HG03442 (cell line): ENCODE measurements at regions not wholly inside any gene's neighbourhood (a gene's known extent, or its start where the extent isn't known, plus 50 kb on each side); places are given as distances from the start of the nearest gene placed in this dataset.

Experiments
- ATAC-seq: cut with Tn5 transposase; IDR thresholded peaks from one replicate; pipeline ENCODE4 v1.9.1; 2021; ENCODE audit warnings: mild to moderate bottlenecking, moderate library complexity; ENCODE audit not compliant: unreplicated experiment

- ATAC-seq, result no peak
Measured at GRCh38 chr12:42774238-42774637, 184.7 kb upstream of the PRICKLE1 start.

DNA sequence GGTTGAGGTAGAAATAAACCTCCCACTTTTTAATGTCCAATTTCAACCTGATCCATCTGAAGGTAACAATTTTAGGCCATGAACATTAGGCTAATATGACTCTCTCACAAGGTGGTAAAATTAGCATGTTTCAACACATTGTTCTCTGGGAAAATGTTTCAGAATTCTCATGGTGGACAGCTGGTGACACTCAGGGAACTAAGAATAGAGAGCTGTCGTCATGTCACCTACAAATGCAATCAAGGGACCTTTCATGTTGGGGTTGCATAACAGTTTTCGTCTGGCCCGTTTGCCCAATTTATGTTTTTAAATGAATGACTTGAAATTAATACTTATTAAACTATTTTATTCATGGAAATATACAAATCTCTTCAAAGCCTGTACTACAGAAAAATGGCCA lies 180.7 kb upstream of the PRICKLE1 start:
- no peak for ATAC-seq

DNA sequence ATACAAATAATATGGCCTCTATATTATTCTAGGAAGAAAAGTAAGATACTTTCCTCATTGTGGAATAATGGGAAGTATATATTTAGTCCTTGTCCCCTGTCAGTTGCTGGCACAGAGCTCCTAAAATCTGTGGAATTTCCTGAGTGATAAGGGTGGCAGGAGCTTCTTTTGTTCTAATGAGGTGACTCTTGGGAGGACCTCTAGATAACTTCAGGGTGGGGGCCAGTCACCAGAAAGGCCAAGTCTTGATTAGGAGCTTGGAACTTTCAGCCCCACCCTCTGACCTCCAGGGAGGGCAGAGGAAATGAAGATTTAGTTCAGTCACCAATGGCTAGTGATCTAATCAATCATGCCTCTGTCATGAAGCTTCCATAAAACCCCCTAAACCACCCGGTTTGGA lies 179.9 kb upstream of the PRICKLE1 start:
- no peak for ATAC-seq

DNA sequence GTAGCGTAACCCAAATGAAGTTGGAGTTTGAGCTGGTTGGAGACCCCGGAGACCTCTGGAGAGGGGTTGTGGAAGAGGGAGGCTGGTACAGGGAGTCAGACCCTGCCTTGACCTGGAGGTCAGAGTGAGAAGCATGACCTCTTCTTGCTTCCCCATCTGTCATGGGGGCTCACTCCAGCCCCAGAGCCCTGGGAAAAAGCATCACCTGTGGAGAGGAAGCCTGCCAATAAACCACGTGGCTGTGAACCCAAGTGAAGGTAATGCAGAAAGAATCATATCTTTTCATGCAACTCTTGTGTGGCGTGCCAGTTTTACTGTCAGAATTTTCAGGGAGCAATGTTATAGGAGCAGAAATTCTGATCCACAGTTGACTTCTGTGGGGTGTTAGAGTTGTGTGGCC lies 178.5 kb upstream of the PRICKLE1 start:
- ATAC-seq, result no peak

GRCh38 chr12:42767326-42767954 lies 177.9 kb upstream of the PRICKLE1 start:
- ATAC-seq, result no peak

- ATAC-seq, result no peak
Measured at GRCh38 chr12:42766754-42767153, 177.2 kb upstream of the PRICKLE1 start.

GRCh38 chr12:42766026-42766425 lies 176.5 kb upstream of the PRICKLE1 start:
- no peak for ATAC-seq

DNA sequence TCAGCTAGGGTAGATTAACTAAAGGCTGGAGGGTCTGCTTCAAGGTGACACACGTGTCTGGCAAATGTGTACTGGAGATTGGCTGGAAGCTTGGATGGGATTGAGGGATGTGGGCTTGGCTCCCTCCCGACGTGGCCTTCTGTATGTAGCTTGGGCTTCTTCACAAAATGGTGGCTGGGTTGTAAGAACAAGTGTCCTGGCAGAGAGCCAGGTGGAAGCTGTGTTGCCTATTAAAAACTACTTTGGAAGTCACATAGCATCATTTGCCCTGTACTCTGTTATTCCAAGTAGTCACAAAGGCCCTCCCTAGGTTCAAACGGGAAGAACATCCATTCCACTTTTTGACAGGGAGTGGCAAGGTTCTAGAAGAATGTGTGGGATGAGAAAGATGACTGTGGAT lies 174.1 kb upstream of the PRICKLE1 start:
- ATAC-seq, result no peak

DNA sequence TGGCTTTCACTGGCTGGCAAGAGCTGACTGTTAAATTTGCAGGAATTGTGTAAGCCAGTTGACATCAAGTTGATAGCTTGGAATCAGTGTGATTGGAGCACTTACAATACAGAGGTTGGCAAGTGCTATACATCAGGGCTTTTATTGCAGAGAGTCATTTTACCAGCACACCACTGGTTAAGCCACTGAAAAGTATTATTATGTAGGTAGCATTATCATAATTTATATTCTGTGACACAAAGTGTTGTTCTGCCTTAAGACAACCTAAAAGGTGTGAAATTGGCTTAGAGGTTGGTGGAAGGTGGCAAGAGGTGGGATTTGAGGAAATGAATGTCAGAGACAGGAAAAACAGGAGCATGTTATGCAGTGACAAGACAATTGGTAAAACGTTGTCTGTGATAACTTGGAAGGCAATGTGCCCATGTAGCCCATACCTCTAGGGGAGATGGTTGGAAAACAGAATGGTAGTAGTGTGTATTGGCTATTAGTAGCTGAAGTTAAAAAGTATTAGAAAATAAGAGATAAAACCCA lies 172.9 kb upstream of the PRICKLE1 start:
- ATAC-seq, result no peak

- no peak for ATAC-seq
Measured at GRCh38 chr12:42761601-42762350, 172.2 kb upstream of the PRICKLE1 start.

DNA sequence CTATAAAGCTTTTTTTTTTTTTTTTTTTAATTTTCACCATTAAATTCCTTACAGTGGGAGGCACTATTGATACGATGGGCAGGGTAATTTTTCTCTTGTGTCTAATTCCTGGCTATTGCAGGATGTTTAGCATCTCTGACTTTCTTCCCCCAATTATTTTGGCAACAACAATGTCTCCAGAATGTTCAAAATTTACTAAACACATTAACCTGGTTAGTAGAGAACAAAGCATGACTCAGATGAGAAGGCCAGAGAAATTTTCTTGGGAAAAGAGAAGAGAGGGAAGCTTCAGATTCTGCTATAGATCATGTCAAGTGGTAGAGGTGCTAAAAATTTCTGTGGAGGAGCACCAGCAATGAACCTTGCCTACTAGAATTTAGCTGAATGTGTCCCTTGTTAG lies 171.5 kb upstream of the PRICKLE1 start:
- ATAC-seq, result no peak

- no peak for ATAC-seq
Measured at GRCh38 chr12:42760550-42760949, 171.0 kb upstream of the PRICKLE1 start.

DNA sequence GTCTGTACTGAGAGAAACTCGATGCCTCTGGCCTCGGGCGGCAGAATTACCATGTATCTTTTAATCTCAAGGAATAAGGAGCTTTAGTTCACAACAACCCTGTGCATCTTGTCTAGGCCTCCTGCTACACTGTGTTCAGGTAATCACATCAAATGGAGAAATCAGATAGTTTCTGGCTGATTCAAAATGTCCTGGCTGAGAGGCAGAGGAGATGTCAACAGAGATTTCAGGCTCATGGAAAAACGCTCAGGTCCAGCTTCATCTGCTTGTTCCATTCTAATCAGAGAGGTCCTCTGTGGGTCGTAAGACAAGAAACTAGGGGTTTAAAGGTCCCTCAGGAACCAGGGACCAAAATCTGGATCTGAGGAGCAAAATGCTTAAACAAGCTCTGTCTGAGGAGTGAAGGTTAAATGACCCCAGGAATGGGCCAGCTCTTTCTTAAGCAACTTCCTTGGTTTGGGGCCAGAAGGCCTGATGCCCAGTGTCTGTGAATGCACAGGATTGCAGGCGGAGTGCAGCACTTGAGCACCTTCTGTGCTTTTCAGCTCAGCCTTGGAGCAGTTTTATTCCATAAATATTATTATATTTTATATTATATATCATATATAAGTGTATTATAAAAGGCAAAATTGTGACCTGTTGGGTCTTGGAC lies 170.2 kb upstream of the PRICKLE1 start:
- ATAC-seq, result no peak

DNA sequence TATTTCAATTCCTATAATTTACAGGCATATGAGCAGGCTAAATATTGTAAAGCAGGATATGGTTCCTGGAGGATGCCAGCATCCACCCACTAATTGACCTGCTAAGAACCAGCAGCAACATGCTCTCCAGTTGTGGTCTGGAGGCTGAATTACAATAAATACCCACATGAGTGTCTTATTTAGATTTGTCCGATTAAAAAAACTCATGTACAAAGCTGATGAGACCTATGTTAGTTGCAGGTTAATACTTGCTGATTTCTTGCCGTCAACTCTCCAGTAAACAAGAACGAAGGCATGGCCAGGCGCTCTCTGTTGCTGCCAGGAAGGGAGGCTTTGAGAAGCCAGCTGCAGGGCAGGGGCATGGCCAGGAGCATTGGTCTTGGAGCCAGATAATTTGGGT lies 169.3 kb upstream of the PRICKLE1 start:
- ATAC-seq, result no peak

- no peak for ATAC-seq
Measured at GRCh38 chr12:42757624-42758119, 168.1 kb upstream of the PRICKLE1 start.

DNA sequence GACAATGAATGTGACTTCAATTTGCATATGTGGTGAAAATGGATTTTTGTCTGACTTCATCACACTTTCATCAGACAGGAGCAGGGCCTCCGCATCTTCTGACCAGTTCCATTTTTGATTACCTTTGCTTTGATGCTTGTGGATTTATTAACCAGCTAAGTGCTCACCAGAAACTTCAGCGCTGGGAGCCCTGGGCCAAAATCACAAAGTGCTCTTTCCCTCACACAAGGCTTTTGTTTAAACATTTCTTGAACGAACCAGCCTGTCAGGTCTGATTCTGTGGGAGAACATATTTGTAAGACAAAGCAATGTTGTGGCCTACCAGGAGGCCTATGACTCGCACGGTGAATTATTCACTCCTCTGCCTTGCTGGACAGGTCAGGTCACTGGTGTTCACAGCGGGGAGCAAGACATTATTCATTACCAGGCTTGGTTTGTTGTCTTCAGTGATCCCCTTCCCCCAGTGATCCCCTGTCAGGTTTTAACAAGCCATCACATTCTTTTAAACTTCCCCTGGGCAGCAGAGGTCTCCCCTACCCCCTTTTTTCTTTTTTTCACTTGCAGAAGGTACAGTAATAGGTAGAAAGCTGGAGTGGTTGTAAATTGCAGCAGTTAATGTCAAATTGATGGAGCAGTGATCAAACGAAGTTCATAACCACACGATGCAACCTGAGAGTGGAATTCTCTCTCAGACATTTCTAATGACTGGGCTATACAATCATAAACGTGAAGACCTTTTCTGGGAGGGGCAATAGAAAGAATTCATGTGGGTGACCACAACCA lies 167.5 kb upstream of the PRICKLE1 start:
- ATAC-seq, result peak; percentile 64

GRCh38 chr12:42750356-42750755 lies 160.8 kb upstream of the PRICKLE1 start:
- no peak for ATAC-seq

DNA sequence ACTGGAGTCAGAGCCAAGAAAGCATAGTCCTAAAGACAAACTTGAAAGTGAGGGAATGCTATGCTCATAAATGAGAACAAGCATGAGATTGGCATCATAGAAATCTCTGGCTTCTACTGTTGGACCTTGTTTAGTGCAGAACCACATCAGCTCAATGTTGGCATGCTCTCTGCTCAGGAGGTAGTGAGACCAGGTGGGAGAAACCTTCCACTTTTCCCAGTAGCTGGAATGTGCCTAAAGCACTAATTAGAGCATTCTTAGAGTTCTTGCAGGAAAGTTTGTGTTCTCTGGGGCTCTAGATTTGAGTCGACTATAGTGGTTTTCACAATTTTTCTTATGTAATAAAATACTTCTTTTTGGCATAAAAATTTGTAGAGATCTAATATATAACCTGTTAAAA lies 159.7 kb upstream of the PRICKLE1 start:
- ATAC-seq, result no peak

DNA sequence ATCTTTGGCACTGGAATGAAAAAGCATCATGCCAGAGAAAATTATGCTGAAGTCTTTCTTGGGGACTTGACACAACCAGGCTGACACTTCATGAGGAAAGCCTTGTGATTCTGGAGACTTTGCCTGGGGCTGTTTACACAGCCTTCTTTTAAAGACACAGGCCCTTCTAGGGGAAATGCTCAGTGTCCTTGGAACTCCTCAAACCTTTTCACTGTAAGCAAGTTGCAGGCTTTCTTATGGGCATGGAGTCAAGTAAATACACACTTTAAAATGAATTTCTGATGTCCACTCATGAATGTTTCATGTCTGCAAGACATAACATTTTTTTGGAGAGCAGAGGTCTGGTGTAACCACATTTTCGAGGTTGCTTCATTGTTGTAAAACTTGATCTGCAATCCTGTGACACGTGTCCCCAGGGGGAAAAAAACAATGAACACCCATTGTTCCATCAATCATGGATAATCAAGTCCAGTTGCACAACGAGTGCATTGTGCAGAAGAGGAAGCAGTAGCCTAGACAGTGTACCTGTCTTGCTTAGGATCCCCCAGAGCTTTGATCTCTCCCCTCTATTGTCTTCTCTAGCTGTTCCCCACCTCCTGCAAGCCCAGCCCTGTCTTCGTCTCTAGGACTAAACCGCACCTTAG lies 155.1 kb upstream of the PRICKLE1 start:
- no peak for ATAC-seq

- ATAC-seq, result no peak
Measured at GRCh38 chr12:42742716-42743115, 153.2 kb upstream of the PRICKLE1 start.
